Eye (tissue), 1 donor: ENCODE measurements at regions not wholly inside any gene's neighbourhood (a gene's known extent, or its start where the extent isn't known, plus 50 kb on each side); places are given as distances from the start of the nearest gene placed in this dataset.
A peak's percentile ranks its signal among the peaks of the same experiment; 100 is the strongest.
"Not testable (repeated sequence)": the region's sequence is repeated elsewhere in the genome, so short reads cannot be mapped to it uniquely, and the experiment has no call there.

Experiments used
- DNase-seq: peaks from one replicate; pipeline ENCODE4 v3.0.0-alpha.2; 2015

DNA sequence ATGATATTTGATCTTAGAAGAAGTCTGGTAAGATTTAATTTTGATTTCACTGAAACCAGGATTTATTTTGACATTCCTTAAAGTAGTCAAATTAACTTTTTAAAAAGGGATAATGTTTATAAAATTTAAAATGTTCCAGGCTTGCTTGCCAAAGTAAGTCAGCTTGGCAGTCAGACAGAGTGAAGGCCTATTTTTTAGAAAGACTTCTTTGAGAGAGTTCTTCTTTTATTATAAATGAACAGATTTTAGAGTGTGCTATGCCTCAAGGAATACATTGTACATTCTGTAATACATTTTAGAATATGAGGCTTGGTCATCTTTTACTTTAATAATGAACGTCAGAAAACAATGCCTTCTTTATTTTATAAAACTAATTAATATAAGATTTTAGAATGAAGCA is 138.7 kb downstream of the DISP1 start:
- no peak for DNase-seq

DNA sequence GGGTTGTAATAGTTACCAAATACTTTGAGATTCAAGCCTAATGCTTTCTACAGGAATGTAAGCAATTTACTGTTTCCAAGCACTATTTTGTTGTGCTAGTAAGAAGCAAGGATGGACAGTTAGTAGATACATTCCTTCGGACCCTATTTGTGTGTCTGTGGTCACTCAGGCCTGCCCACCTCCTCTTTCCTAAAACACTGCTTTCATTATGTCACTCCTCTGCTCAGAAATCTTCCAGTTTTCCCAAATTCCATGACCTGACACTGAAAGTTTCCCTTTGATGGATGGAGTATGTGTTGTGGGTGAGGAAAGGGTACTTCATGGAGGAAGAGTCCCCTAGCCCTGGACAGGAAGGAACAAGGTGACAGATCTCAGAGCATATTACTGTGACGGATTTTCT is 141.1 kb downstream of the DISP1 start:
- no peak for DNase-seq

DNA sequence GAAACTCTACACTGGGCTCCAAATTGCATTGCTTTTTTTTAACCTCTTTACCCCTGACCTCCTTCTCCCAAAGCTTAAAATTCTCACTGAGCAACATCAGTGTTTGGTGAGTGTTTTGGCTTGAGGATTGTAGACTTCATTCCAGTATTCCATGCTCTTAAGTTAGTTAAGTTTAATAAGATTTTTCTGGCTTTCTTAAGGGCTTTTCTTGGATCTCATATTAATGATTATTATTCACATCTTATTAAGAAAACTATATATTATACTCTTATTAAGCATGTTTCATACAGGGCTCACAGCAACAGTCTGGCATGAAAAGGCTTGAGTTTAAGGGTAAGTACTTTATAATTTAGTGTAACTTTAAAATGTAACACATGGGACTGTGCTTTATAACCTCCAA is 141.8 kb downstream of the DISP1 start:
- no peak for DNase-seq

DNA sequence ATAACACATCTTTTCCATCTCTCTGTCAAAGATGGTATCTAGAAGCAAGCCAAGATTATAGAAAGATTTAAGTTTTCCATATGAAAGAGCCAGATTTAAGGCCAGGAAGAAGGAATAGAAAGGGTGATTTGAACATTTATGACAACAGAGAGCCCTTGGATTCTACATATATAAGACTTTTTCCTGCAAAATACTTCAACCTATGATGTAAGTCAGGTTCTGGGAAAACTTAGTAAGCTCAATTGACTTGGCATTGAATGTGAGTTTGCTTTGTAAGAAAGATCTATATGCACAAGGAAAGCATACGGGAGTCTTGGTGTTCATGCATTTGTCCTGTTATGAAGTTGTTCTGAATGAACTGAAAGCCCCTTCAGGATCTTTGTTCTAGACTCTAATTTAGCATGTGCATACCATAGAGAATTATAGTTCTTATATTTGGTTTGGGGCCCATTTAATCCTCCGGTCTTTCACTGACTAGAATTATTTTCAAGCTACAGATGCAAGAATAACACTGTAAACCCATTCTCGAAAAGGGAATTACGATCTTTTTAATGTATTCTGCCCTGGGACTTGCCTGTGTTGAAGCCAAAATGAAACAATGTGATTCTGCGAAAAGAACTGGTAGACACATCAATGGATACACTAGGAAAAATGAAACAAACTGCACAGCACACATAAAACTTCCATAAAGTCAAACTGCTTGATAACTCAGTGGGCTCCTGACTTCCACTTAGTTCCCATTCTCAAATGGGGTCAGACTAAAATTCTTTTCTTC is 152.8 kb downstream of the DISP1 start:
- DNase-seq, result no peak

DNA sequence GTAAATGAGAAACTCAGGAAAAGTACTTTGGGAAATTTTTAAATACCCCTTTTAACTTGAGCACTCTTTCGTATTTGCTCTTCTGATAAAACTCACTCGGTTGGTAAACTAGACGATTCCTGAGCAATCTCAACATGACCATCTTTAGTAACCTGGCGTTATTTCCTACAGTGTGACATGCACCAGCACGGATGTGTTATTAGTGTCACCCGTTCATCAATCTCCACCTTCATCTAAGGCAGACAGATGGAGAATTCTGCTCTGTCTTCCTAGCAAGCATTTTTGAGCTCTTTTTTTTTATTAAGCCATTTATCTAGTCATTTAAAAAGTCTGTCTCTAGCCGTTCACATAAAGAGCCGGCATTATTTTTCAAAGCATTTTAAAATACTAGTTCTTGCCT is 155.2 kb downstream of the DISP1 start:
- DNase-seq, result no peak

DNA sequence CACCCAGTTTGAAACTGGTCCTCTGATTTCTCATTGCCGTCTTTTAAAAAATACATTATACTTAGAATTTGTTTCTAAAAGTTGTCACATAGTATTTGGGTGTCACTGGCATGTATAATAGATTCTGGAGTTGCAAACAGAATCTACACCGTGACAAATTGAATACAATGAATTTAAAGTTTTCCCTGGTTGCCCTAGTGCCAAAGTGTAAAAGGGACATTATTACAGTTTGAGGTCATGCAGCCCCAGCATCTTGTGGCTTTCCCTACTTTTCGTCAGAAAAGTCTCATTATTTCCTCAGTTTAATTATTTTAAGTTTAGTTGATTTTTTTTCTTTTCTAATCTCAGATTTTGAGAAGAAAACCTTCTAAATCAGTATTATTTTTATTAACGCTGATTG is 155.9 kb downstream of the DISP1 start:
- no peak for DNase-seq

DNA sequence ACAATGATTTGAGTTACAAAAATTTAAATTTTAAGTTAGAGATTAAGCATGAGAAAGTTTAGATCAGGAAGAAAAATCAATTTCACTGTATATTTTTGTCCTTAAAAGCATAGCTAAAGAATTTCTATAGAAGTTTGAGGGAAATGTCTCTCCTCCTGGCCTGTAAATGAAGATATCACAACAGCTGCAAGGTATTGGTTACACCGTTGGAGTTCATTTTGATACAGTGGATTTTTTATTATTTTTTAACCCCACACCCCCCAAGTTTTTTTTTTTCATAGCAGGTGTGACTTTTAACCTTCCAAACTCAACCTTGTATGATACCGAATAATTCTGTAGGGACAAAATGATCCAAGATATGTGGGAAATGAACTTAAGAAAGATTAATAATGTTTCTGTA is 156.3 kb downstream of the DISP1 start:
- DNase-seq, result no peak

DNA sequence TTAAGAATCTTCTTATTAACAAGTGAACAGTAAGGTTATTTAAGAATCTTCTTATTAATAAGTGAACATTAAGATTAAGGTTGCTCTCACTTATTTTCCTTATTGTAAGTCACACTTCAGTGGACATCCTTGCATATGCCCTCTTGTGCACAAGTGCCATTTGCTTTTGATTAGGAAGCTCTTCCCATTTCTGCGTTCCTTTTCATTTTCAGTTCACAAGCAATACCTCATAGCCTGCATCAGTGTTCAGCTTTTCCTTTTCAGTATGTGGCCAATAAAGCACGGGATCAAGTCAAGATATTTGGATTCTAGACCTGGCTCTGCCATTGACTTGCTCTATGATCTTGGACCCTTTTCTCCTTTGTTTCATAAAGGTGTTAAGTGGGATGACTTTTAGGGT is 158.7 kb downstream of the DISP1 start:
- DNase-seq, result no peak

DNA sequence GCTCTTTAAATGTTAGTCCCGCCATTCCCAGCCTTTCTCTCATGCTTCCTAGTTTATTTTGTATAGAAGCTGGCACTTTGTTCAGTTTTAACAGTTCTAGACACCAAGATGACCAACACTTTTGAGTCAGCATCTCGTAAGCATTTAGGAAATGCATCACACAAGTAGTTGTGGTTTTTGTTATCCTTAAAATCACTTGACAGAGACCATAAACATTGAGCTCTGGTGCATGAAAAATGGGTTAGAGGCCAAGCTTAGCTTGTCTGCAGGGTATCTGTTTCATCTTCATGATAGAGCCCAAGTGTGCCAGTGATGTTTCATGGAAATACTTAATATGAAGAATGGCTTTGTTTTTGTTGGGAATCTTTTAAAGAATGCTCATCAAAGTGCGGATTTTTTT is 159.7 kb downstream of the DISP1 start:
- no peak for DNase-seq

DNA sequence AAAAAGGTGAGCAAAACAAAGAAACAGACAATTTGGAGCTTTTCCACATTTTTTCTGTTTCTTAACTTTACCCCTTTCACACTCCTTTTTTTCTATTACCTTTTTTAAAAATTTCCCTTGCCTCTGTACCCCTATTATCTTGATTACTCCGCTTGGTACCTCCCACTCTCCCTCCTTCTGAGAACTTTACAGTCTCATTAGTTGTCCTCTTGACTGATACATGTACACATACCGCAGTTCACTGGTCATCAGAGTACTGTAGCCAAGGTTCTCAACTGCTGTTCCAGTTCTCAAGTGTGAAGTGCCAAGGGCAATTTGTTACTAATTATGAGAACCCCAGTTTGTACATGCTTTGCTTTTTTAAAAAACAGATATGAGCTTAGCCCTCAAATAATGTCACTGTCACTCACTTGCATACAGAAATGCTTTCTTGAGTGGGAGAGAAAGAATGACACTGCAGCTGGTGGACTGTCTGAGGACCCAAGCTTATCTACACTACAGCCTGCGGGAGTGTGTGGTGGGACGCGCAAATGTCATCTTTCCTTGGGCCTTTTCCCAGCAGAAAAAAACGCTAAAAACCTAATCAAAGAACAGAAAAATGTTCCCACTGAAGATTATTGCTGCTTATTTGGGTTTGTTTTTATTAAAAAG is 160.8 kb downstream of the DISP1 start:
- DNase-seq, result peak; percentile 16

DNA sequence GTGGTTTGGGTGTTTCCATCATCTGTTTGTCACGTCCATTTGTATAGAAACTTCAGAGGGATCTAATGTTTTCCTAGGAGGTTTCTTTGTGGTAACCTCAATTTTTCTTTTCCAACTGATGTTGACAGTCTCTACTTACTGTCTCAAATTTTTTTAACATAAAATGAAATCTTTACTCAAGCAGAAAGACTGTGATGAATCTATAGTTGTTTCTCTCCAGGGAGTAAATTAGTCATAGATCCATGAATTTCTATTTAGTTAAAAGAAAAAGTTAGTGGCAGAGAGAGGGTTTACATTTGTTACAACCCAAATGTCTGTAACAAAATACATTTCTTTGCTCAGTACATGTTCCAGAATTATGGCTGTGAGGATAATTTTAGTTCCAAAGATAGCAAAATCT is 161.6 kb downstream of the DISP1 start:
- DNase-seq, result no peak

DNA sequence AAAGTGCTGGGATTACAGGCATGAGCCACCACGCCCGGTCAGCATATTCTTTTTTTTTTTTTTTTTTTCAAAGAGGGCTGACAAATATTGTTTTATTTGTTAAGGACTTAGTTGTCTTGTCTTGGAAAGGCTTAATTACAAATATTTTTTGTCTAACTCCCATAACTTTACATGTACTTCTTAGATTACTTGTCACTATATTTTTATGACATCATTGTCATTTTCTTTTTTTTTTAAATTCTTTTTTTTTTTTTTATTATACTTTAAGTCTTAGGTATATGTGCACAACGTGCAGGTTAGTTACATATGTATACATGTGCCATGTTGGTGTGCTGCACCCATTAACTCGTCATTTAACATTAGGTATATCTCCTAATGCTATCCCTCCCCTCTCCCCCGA is 162.5 kb downstream of the DISP1 start:
- DNase-seq, result not testable (repeated sequence)

DNA sequence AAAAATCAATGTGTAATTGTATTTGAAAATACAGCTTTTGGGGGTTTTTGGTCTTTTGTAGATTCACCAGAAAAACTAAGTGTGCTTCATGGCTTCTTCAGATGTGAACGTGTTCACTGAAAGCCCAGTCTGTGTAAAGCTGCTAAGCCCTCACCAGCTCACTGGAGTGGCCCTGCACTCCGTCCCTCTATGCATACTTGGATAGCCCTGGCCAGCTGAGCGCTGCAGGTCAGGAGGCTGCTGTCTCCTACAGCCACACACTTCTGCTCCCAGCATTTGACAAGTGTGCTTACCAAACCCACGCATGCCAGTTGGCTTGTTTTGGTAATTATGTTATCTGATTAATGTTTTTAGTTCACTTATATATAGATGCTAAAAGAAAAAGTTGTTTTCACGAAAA is 163.5 kb downstream of the TLR5 start:
- no peak for DNase-seq

DNA sequence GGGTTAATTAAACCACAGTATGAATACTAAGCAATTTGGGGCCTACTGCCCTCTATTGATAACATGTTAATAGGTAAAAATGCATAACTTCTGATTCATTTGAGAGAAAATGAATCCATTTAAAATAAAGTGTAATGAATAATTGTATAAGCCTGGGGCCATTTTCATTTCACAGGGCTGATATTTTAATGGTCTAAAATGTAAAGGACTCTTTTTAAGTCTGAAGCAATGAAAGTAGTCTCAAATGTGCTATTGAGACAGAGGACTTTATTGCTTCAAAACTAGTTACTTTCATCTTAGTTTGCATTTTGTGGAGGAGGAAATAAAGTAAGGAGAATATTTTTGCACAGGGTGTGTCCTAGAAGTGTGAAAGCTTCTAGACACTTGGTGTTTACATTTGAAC is 155.4 kb downstream of the TLR5 start:
- DNase-seq, result no peak

DNA sequence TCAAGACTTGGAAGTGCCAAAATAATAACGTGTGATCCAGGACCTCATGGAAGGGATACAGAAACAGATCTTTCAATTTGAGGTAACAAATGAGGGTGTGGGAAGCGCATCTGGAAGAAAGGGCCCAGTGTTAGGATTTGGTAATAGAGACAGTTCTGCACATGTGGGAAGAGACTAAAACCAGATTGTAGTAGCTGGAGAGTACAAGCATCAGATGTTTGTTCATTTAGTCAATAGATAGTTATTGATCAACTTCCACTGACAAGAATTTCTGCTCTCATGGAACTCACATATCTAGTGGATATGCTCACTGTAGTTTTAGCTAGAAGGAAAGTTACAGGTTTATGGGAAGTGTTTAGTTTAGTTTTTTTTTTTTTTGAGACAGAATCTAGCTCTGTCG is 153.6 kb downstream of the TLR5 start:
- DNase-seq, result no peak

DNA sequence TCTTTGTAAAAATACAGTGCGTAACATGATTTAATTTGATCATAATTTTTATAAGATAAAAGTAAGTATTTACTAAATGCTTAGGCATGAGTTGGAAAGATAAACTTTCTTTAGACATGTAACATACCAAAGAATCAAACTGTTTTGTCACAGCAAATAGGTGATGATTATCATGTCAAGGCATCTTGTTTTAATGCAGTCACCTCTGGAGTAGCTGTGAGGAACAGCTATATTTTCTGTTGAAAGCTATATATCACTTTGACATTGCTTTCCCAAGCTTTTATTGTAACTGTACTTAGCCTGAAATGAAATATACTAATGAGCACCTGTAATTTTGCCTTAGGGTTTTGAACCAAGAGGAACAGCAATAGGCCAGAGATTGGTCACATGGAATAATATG is 151.9 kb downstream of the TLR5 start:
- DNase-seq, result no peak

DNA sequence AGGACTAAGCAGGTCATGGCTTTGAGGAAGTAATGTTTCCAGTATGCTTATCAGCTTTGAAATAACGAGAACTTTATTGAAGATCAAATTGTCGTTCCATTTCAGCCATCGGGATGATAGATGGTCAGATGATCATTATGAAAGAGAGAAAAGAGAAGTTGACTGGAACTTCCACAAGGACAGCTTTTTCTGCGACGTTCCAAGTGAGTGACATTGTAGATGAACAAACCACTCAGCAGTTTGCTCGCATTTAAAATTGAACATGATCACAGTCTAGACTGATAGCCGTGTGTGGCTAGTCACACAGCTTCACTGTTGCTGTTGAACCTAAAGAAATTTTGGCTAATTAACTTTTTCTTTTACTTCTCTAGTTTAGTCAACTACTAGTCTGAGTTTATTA is 151.1 kb downstream of the TLR5 start:
- DNase-seq, result no peak

DNA sequence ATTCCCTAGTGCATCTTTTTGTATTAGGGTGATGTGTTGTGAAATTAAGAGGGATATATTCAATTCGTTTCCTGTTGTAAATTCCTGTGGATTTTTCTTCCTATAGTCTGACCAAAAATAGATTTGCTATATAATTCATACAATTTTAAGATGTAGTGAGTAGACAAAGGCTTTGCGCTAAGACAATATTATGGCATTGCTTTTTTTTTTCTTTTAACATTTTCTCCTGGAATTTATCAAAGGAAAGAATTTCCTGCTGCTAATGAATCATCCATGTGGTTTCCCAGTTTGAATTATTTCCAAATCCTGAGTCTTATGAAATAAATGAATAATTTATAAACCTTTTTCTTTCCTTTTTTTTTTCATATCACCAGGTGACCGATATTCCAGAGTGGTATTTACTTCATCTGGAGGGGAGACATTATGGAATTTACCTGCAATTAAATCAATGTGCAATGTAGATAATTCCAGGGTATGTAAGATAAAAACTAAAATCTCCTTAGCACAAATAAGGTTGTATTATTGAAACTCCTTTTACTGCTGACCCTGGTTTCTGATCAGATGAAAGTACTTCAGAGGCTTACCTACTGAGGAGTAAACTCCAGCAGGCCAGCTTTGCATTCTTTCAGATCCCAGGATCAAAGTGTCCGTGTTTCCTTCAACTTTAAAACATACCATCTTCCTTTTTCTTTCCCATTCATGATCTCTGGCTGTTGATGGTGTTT is 148.4 kb downstream of the TLR5 start:
- no peak for DNase-seq

DNA sequence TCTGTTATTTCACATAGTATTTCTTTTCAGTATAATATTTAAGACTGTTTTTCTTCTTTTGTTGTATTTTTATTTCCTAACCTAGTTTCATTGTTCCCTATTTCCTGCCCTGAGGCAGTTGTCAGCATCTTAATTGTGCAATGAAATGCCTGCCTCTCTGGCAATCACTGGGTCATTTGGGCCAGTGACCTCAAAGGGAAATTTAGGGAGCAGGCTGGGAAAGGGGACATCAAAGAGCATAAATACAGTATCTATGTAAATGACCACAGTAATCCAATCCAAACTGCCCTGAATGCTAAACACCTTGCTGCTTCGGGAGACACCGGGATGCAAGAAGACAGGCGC is 147.8 kb downstream of the TLR5 start:
- no peak for DNase-seq

DNA sequence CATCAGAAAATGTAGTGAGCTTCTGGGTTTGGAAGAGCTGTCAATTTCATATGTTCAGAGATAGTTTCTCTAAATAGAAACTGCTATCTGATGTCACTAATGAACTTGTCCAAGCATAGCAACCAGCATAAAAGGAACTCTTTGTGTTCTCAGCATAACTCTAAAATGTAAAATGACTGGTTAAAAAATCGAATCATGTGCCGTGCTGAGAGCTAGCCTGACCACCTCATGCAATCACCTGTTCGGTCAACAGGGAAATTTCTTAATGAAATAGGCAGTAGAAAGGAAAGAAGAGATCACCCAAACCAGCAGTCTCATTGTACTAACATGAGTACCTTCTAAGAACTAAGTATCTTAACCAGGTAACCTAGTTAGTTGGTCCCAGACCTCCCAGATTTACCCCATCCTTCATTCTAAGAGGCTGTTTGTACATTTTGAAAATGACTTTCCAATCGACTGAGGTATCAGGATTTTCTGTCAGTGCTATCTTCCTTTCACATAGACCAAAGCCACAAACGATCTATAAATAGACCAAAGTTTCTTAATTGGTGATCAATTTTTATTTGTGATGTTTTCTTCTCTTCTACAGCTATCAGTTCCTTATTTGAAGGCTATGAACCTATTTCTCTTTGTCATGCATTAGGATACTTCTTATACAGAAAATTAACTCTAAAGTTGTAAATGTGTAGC is 147.3 kb downstream of the TLR5 start:
- DNase-seq, result no peak

DNA sequence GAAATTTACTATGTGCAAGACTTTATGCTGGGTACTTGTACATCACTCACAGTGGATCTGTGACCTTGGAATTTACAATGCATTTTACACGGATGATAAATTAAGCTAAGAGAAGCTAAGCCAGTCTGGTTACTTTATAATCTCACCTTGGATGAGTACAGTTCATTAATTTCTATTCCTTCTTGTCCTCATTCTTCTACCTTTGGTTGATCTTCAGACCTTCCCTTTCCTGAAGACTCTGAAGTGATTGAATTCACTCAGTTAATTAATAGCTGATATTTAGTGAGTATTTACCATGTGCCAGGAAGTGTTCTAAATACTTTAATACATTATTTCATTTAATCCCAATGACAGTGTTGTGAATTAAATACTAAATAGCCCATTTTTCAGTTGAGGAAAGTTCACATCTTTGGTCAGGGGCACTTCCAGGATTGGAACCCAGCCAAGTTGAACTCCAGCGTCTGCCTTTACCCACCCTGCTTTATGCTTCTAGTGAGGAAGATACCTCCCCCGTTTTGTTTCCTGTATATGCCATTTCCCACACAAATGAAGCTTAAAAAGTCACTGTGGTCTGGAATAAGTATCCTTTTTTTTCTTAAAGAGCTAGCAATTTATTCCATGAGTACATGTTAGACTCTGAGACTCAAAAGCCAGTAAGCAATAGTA is 146.6 kb downstream of the TLR5 start:
- DNase-seq, result no peak

DNA sequence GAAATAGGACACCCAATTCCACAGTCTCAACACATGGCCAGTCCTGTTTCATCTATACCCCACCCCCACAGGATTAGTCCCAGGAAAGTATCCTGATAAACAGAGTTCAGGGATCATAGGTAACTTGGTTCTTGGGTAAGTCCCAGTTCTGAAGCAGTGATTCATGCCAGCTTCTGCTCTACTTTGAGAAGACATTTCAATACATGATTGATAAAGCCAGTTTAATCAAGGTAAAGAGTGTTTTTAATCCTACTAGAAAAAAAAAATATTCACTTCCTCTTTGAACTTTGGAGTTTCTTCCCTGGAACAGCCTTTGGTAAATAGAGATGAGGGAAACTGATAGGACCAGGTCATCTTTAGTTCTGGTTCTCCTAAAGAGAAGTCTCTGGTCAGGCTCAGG is 142.4 kb downstream of the TLR5 start:
- no peak for DNase-seq
